Karpas-422 (cell line): ENCODE measurements at regions not wholly inside any gene's neighbourhood (a gene's known extent, or its start where the extent isn't known, plus 50 kb on each side); places are given as distances from the start of the nearest gene placed in this dataset.

Experiments
- DNase-seq: peaks from one replicate; pipeline ENCODE4 v3.0.0-alpha.2; 2015
- H2AFZ ChIP-seq: fragments of 200-600 bp; sonication (generic); 2 replicates; pipeline ENCODE4 v1.6.1; 2014; ENCODE audit warnings: antibody characterized with exemption, low read length, mixed read lengths
- H3K27ac ChIP-seq: fragments of 200-600 bp; sonication (generic); 2 replicates; pipeline ENCODE4 v1.5.1; 2014; ENCODE audit warnings: mild to moderate bottlenecking, low read length, moderate library complexity
- H3K27me3 ChIP-seq: fragments of 200-600 bp; sonication (generic); 2 replicates; pipeline ENCODE4 v1.6.1; 2014; ENCODE audit warnings: low read length, mixed read lengths
- H3K36me3 ChIP-seq: fragments of 200-600 bp; sonication (generic); 2 replicates; pipeline ENCODE4 v1.6.1; 2014; ENCODE audit warnings: low read length, mixed read lengths; ENCODE audit not compliant: insufficient read depth
- H3K4me1 ChIP-seq: fragments of 200-600 bp; sonication (generic); 2 replicates; pipeline ENCODE4 v1.6.1; 2014; ENCODE audit warnings: mild to moderate bottlenecking, low read length, mixed read lengths
- H3K4me2 ChIP-seq: fragments of 200-600 bp; sonication (generic); 2 replicates; pipeline ENCODE4 v1.6.1; 2014; ENCODE audit warnings: low read length, low read depth, mild to moderate bottlenecking; ENCODE audit not compliant: poor library complexity, severe bottlenecking
- H3K4me3 ChIP-seq: fragments of 200-600 bp; sonication (generic); 2 replicates; pipeline ENCODE4 v1.5.1; 2014; ENCODE audit warnings: mild to moderate bottlenecking, antibody characterized with exemption, low read length, mixed read lengths
- H3K79me2 ChIP-seq: fragments of 200-600 bp; sonication (generic); 2 replicates; pipeline ENCODE4 v1.6.1; 2014; ENCODE audit warnings: mild to moderate bottlenecking, low read length, mixed read lengths
- H3K9ac ChIP-seq: fragments of 200-600 bp; sonication (generic); 2 replicates; pipeline ENCODE4 v1.6.0; 2014; ENCODE audit warnings: low read length
- H3K9me2 ChIP-seq: fragments of 200-600 bp; sonication (generic), shearing (Covaris generic); replicated peaks from 2 replicates; pipeline ENCODE4 v1.6.0; 2014; ENCODE audit warnings: mild to moderate bottlenecking, low read length, moderate library complexity; ENCODE audit not compliant: insufficient read depth
- H3K9me3 ChIP-seq: fragments of 300-700, 200-600 bp; sonication (generic); 2 replicates; pipeline ENCODE4 v1.6.1; 2014; ENCODE audit warnings: low read length, mixed read lengths
- H4K20me1 ChIP-seq: fragments of 200-600 bp; sonication (generic); 2 replicates; pipeline ENCODE4 v1.6.1; 2014; ENCODE audit warnings: mild to moderate bottlenecking, antibody characterized with exemption, low read length, low read depth; ENCODE audit not compliant: insufficient read depth

DNA sequence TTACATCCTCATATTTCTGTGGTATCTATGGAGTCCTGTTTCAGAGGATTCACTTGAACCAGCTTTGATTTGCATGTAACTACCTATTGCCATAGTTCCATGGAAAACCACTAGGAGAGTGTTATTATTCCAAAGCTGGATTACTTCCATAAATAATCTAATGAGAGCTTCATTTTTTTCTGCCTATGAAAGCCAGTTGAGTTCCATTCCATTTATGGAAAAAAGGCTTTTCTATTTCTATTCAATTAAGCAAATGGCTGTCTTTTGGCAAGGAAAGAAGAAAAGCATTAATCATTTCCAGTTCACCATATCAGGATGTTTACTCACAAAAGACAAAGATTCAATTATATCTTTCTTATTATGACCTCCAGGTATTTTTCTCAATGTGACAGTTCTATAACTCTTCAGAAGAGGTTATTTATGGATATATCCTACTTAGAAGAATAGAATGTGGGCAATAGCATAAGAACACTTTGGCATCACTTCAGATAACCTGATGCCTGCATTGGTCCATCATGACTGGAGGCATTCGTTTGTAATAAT, 259.9 kb upstream of the ZPLD1 start:
- Histone ChIP-seq H3K27ac (no peak overlapping the region), H3K4me1 (no peaks in the 10 kb centered on the region), H3K79me2 (no peaks in the 10 kb centered on the region), H3K9me3 (no peaks in the 10 kb centered on the region), H4K20me1 (no peaks in the 10 kb centered on the region), H3K4me3 (no peak overlapping the region), H3K36me3 (no peaks in the 10 kb centered on the region), H3K4me2 (no peak overlapping the region), H3K9me2 (no peaks in the 10 kb centered on the region), H3K9ac (no peak overlapping the region), H3K27me3 (no peaks in the 10 kb centered on the region), H2AFZ (no peak overlapping the region)
- DNase-seq = no peak

DNA sequence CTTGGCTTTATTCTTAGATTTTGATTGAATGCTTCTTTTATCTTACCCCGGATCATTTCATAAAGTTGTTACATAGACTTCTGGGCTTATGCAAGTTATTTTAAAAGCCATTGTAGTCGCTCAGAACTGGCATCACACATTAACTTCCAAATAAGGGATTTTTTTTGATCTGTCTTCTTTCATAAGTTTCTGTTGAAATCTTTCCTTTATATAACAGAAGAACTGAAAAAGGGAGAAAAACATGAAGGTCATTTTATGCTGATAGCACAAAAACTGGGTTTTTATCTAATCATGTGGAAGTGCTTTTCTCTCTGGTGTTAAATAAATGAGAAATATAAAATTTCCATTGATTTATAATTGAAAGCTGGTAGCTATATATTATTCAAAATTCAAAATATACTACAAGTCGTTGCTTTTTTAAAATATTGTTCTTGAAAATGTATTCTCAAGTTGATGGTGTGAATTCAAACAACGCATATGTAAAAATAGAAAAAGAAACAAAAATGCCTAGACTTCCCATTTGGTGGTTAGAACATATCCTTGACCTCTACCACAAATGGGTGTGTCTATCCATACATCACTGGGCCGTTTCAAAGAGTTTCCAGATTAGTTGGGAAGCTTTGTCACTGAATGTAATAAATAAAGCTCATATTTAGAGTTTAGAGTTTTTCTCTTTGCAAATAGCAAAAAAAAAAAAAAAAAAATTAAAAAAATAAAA, 258.3 kb upstream of the ZPLD1 start:
- Histone ChIP-seq H3K9me2 (no peaks in the 10 kb centered on the region), H3K27me3 (no peaks in the 10 kb centered on the region), H3K4me1 (no peaks in the 10 kb centered on the region)

DNA sequence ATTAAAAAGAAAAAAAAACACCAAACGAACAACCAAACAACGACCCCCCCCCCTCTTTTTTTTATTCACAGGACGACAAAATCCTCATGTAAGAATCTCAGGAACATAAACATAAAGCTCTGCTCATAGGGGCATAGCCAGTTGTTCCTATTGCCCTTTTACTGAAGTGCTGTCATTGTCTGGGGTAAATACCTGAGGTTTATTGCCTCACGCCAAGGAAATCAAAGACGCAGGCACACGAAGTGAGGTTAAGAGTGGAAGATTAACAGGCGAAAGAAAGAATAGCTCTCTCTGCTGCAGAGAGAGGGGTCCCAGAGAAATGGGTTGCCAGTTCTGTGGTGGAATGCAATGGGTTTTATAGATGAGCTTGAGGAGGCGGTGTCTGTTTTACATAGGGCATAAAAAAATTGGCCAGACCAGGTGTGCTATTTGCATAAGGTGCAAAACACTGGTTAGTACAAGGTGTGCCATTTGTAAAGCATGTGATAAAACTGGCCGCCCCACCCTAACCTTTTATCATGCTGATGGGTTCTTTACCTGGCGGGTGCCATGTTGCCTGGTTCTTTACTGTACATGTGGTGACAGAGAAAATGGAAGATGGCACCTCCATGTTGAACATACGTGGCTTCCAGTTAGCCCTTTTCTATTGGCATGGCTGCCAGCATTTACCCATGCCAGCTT, 257.6 kb upstream of the ZPLD1 start:
- no peak for DNase-seq
- Histone ChIP-seq H3K4me2 (no peak overlapping the region), H3K79me2 (no peaks in the 10 kb centered on the region), H3K9me3 (no peaks in the 10 kb centered on the region), H4K20me1 (no peaks in the 10 kb centered on the region), H3K9me2 (no peaks in the 10 kb centered on the region), H3K27me3 (no peaks in the 10 kb centered on the region), H3K36me3 (no peaks in the 10 kb centered on the region), H3K9ac (no peak overlapping the region), H3K4me3 (no peak overlapping the region), H2AFZ (no peak overlapping the region), H3K27ac (no peak overlapping the region), H3K4me1 (no peaks in the 10 kb centered on the region)

More for the DNA sequence above, 258.3 kb upstream of the ZPLD1 start:
- Histone ChIP-seq H3K4me3 (no peak overlapping the region), H2AFZ (no peak overlapping the region), H3K4me2 (no peak overlapping the region), H3K36me3 (no peaks in the 10 kb centered on the region), H3K9me3 (no peaks in the 10 kb centered on the region), H4K20me1 (no peaks in the 10 kb centered on the region), H3K79me2 (no peaks in the 10 kb centered on the region), H3K27ac (no peak overlapping the region), H3K9ac (no peak overlapping the region)
- DNase-seq = no peak

DNA sequence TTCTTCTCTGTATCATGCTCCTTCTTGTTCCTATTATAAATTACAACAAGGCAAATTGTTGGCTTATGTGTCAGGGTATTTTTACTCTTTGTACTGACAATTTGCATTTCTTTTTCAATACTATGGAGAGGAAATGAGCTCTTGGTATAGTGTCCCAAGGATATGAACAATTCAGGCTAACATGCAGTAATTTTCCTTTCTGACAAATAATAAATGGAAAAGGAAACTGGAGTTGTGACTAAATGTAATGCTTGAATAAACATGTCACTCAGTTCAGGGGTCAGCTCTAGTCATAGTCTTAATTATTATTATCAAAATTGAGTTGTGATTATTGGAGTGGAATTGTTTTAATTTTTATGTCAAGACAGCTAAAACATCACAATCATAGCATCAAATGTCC, 256.0 kb upstream of the ZPLD1 start:
- Histone ChIP-seq H4K20me1 (no peaks in the 10 kb centered on the region), H2AFZ (no peak overlapping the region), H3K4me3 (no peak overlapping the region), H3K9me2 (no peaks in the 10 kb centered on the region), H3K79me2 (no peaks in the 10 kb centered on the region), H3K27me3 (no peaks in the 10 kb centered on the region), H3K9ac (no peak overlapping the region), H3K36me3 (no peaks in the 10 kb centered on the region), H3K9me3 (no peaks in the 10 kb centered on the region), H3K4me2 (no peak overlapping the region), H3K27ac (no peak overlapping the region), H3K4me1 (no peaks in the 10 kb centered on the region)
- DNase-seq = no peak

DNA sequence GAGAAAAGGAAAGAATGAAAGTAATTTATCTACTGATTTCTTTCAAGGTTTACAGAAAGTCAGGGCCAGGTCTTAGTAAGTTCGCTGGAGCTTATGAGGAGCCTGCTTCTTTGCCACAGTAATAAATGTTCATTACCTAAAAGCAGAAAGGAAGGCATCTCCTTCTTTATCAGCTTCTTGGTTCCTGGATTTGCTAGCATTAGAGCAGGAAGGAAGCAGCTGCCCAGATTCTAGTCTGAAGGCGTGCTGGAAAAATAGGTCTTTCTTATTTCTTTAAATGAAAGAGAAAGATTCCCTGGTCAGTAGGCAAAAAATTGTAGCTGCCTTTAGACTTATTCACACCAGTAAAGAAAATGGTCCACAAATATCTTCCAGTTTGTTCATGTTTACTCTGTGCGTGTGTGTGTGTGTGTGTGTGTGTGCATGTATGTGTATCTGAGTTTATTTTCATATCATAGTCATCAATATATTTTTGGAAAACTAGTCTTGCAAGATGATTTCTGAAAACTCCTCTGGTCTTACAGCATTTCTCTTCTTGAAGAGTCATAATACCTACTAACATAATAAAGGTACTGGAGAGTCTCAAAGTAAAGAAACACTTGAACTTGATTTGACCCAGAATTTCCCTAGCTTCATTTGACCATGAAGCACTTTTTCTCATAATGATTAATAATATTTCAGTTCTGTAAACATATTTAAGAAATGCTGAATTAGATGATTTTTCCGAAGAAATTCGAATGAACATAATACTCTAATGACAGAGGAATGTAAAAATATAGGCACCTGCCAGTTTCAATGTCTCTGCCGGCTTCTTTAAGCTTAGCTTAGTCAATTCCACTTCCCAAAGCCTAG, 255.3 kb upstream of the ZPLD1 start:
- no peak overlapping the region for H3K27ac ChIP-seq

DNA sequence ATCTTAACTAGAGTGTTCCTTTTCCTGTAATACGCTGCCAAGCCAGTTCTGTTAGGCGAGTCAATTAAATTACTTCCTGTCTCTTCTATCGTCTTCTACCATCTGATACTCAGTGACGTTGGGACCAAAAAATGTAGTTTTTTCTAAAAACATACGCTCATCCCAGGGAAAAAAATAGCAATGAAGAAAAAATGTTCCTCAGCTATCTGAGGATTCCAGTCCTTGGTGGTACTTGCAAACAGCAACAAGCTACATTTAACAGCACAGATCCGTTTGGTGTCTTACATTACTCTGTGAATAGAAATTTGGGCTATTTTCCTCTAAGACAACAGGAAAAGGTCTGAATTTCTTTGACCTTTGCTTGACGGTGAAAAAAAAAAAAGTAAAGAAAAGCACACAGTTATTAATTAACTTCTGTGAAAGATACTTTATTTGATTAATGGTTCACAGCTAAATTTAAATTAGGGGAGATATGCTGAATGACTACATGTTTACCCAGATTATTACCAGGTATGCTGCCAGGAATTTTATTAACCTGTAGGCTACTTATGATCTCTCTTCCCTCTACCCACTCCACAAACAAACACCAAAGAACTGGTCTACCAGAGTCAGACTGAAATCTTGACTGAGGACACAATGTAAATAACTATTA, 254.4 kb upstream of the ZPLD1 start:
- no peak overlapping the region for H3K4me2 ChIP-seq
- no peak overlapping the region for H3K4me3 ChIP-seq
- H3K27ac ChIP-seq = no peak overlapping the region
- no peaks in the 10 kb centered on the region for H3K4me1 ChIP-seq
- H3K27me3 ChIP-seq = no peaks in the 10 kb centered on the region
- H3K9ac ChIP-seq = no peak overlapping the region
- H4K20me1 ChIP-seq = no peaks in the 10 kb centered on the region
- no peaks in the 10 kb centered on the region for H3K79me2 ChIP-seq
- no peak overlapping the region for H2AFZ ChIP-seq
- no peaks in the 10 kb centered on the region for H3K9me3 ChIP-seq
- no peak for DNase-seq
- H3K36me3 ChIP-seq = no peaks in the 10 kb centered on the region
- H3K9me2 ChIP-seq = no peaks in the 10 kb centered on the region

More for the DNA sequence above, 255.3 kb upstream of the ZPLD1 start:
- H3K36me3 ChIP-seq = no peaks in the 10 kb centered on the region
- H3K9ac ChIP-seq = no peak overlapping the region
- no peak overlapping the region for H2AFZ ChIP-seq
- no peaks in the 10 kb centered on the region for H3K9me3 ChIP-seq
- no peaks in the 10 kb centered on the region for H3K79me2 ChIP-seq
- H3K4me1 ChIP-seq = no peaks in the 10 kb centered on the region
- no peaks in the 10 kb centered on the region for H3K27me3 ChIP-seq
- H4K20me1 ChIP-seq = no peaks in the 10 kb centered on the region
- DNase-seq = no peak
- H3K4me3 ChIP-seq = no peak overlapping the region
- H3K4me2 ChIP-seq = no peak overlapping the region
- H3K9me2 ChIP-seq = no peaks in the 10 kb centered on the region

DNA sequence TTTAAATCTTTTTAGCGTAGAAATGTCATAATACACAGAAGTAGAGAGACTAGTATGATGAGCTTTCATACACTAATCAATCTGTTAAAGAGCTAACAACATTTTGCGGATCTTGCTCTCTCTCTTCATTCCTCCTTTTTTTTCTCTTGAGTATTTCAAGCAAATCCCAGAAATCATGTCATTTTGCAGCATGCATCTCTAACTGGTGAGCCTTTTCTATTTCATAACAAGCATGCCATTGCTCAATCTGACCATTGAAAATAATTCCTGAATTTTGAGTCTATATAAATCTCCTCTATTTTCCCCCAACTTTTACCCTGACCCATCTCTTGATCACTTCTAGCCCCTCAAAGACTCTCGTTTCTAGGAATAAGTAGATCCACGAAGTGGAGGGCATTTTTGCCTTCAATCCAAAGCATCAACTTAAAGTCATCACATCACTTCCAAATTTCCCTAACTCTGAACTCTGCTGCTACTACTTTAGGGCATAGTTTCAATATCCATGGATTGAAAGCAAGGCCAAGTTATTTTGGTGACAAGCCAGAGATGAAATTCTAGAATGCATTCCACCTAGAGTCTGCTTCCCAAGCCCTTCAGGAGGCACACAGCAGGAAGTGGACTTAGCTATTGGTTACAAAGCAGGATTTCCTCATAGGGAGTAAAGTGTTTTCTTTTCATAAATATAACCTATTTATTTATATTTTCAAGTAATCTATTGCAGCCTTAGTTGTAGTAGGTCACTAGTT, 253.5 kb upstream of the ZPLD1 start:
- Histone ChIP-seq H3K9ac (no peak overlapping the region), H3K27me3 (no peaks in the 10 kb centered on the region), H2AFZ (no peak overlapping the region), H3K9me2 (no peaks in the 10 kb centered on the region), H3K36me3 (no peaks in the 10 kb centered on the region), H3K4me2 (no peak overlapping the region), H3K79me2 (no peaks in the 10 kb centered on the region), H3K9me3 (no peaks in the 10 kb centered on the region), H3K4me1 (no peaks in the 10 kb centered on the region), H3K27ac (no peak overlapping the region), H4K20me1 (no peaks in the 10 kb centered on the region), H3K4me3 (no peak overlapping the region)
- no peak for DNase-seq
